IMR-90 (cell line): ENCODE measurements at regions not wholly inside any gene's neighbourhood (a gene's known extent, or its start where the extent isn't known, plus 50 kb on each side); places are given as distances from the start of the nearest gene placed in this dataset.

Experiments
- ATAC-seq: fragments of 200-7000 bp; cut with Tn5 transposase; 2 replicates; pipeline ENCODE4 v1.9.1; 2020; ENCODE audit warnings: low read depth, mild to moderate bottlenecking, moderate library complexity
- BruUV-seq: library from RNA; stranded (reverse); fragments of 400-500 nt; replicated peaks from 2 replicates; lab custom pipeline; 2021; lab: Mats Ljungman, UMichigan
- CTCF ChIA-PET: fragments of 300-600 bp; formaldehyde crosslinking; extraction: SDS; loops from one replicate; lab custom pipeline; 2021; ENCODE audit warnings: antibody characterized with exemption; lab: Yijun Ruan, JAX
- POLR2A ChIA-PET: fragments of 300-600 bp; sonication (Branson Sonifier 250); formaldehyde crosslinking; loops from one replicate; lab custom pipeline; 2022; ENCODE audit warnings: antibody characterized with exemption; ENCODE audit not compliant: unreplicated experiment; lab: Charles Lee
- DNase-seq: peaks from one replicate; pipeline ENCODE4 v3.0.0; 2013
- H2AFZ ChIP-seq: replicated peaks from 2 replicates; pipeline ENCODE3; 2013; ENCODE audit warnings: low read length, mild to moderate bottlenecking; ENCODE audit not compliant: poor library complexity
- H2AK5ac ChIP-seq: 2 replicates; pipeline ENCODE4 v1.6.1; 2013; ENCODE audit warnings: low read depth, low read length, inconsistent platforms
- H2AK9ac ChIP-seq: replicated peaks from 2 replicates; pipeline ENCODE3; 2013; ENCODE audit warnings: mild to moderate bottlenecking, low read depth, low read length, moderate library complexity; ENCODE audit not compliant: poor library complexity
- H2BK120ac ChIP-seq: 2 replicates; pipeline ENCODE4 v1.6.1; 2013; ENCODE audit warnings: low read depth, low read length, inconsistent platforms
- H2BK15ac ChIP-seq: 3 replicates; pipeline ENCODE4 v1.6.1; 2013; ENCODE audit warnings: low read depth, low read length, inconsistent platforms
- H2BK20ac ChIP-seq: 2 replicates; pipeline ENCODE4 v1.6.1; 2013; ENCODE audit warnings: low read depth, mild to moderate bottlenecking, inconsistent platforms, low read length, moderate library complexity
- H2BK5ac ChIP-seq: 2 replicates; pipeline ENCODE4 v1.6.1; 2013; ENCODE audit warnings: mild to moderate bottlenecking, low read depth, low read length, inconsistent platforms; ENCODE audit not compliant: poor library complexity, severe bottlenecking
- H3K14ac ChIP-seq: replicated peaks from 2 replicates; pipeline ENCODE4 v1.6.1; 2013; ENCODE audit warnings: low read depth, low read length, inconsistent platforms
- H3K18ac ChIP-seq: 2 replicates; pipeline ENCODE4 v1.6.1; 2013; ENCODE audit warnings: low read depth, low read length, control low read depth
- H3K23ac ChIP-seq: 2 replicates; pipeline ENCODE4 v1.6.1; 2013; ENCODE audit warnings: low read depth, low read length, inconsistent platforms
- H3K27ac ChIP-seq: 2 replicates; pipeline ENCODE4 v1.5.1; 2013; ENCODE audit warnings: mild to moderate bottlenecking, control low read depth, low read length; ENCODE audit not compliant: insufficient read depth
- H3K27me3 ChIP-seq: 2 replicates; pipeline ENCODE4 v1.6.1; 2013; ENCODE audit warnings: low read length; ENCODE audit not compliant: control insufficient read depth, insufficient read depth
- H3K36me3 ChIP-seq: 2 replicates; pipeline ENCODE4 v1.6.1; 2013; ENCODE audit warnings: low read length, mixed read lengths; ENCODE audit not compliant: control insufficient read depth, insufficient read depth
- H3K4ac ChIP-seq: 2 replicates; pipeline ENCODE4 v1.6.1; 2013; ENCODE audit warnings: low read depth, low read length, inconsistent platforms
- H3K4me1 ChIP-seq: 2 replicates; pipeline ENCODE4 v1.6.1; 2013; ENCODE audit warnings: low read length, mixed read lengths; ENCODE audit not compliant: control insufficient read depth, insufficient read depth
- H3K4me2 ChIP-seq: 2 replicates; pipeline ENCODE4 v1.6.1; 2013; ENCODE audit warnings: low read depth, mild to moderate bottlenecking, control low read depth, low read length, moderate library complexity
- H3K4me3 ChIP-seq: 2 replicates; pipeline ENCODE4 v1.5.1; 2013; ENCODE audit warnings: low read depth, mild to moderate bottlenecking, control low read depth, low read length, moderate library complexity; ENCODE audit not compliant: insufficient read depth
- H3K56ac ChIP-seq: 2 replicates; pipeline ENCODE4 v1.6.1; 2013; ENCODE audit warnings: low read length, inconsistent platforms; ENCODE audit not compliant: insufficient read depth; ENCODE audit errors: extremely low read depth
- H3K79me1 ChIP-seq, 2 experiments: 2 replicates each; pipeline ENCODE4 v1.6.1; 2013; ENCODE audit warnings: low read length in 2 of 2, inconsistent platforms in 1 of 2, low read depth in 1 of 2
- H3K9ac ChIP-seq: 2 replicates; pipeline ENCODE4 v1.6.1; 2013; ENCODE audit warnings: low read depth, low read length, control low read depth
- H3K9me1 ChIP-seq: 2 replicates; pipeline ENCODE4 v1.6.1; 2013; ENCODE audit warnings: low read length, inconsistent platforms; ENCODE audit not compliant: insufficient read depth
- H3K9me3 ChIP-seq: 2 replicates; pipeline ENCODE4 v1.6.1; 2013; ENCODE audit warnings: low read length; ENCODE audit not compliant: control insufficient read depth, insufficient read depth
- H4K20me1 ChIP-seq: 2 replicates; pipeline ENCODE4 v1.6.1; 2013; ENCODE audit warnings: low read length, inconsistent platforms; ENCODE audit not compliant: insufficient read depth
- H4K5ac ChIP-seq: 2 replicates; pipeline ENCODE4 v1.6.1; 2013; ENCODE audit warnings: mild to moderate bottlenecking, low read depth, low read length, control low read depth
- H4K8ac ChIP-seq, 2 experiments: 2 replicates each; pipeline ENCODE4 v1.6.1; 2013; ENCODE audit warnings: low read depth in 2 of 2, low read length in 2 of 2, control low read depth in 1 of 2, inconsistent platforms in 1 of 2
- H4K91ac ChIP-seq: 2 replicates; pipeline ENCODE4 v1.6.1; 2013; ENCODE audit warnings: low read depth, low read length, inconsistent platforms; ENCODE audit not compliant: insufficient read depth
- BHLHE40 ChIP-seq: fragments of 150-350 bp; IDR thresholded peaks from 2 replicates; pipeline ENCODE4 v1.6.1; 2016; ENCODE audit warnings: mild to moderate bottlenecking, low read depth, low read length
- CEBPB ChIP-seq: IDR thresholded peaks from 2 replicates; pipeline ENCODE4 v1.6.1; 2012; ENCODE audit warnings: low read depth, low read length, improper control_type of control experiment
- CHD1 ChIP-seq: IDR thresholded peaks from 2 replicates; pipeline ENCODE4 v1.6.1; 2012; ENCODE audit warnings: low read depth, low read length, improper control_type of control experiment
- CTCF ChIP-seq: conservative IDR thresholded peaks from 2 replicates; pipeline ENCODE4 v1.5.1; 2012; ENCODE audit warnings: mild to moderate bottlenecking, low read depth, low read length, improper control_type of control experiment
- ELK1 ChIP-seq: fragments of 150-350 bp; IDR thresholded peaks from 2 replicates; pipeline ENCODE4 v1.6.1; 2016; ENCODE audit warnings: low read depth, mild to moderate bottlenecking, low read length, moderate library complexity, borderline replicate concordance
- FOS ChIP-seq: fragments of 150-350 bp; IDR thresholded peaks from 2 replicates; pipeline ENCODE4 v1.6.1; 2016; ENCODE audit warnings: low read depth, low read length
- MAFK ChIP-seq: IDR thresholded peaks from 2 replicates; pipeline ENCODE4 v1.6.1; 2012; ENCODE audit warnings: low read depth, low read length, improper control_type of control experiment
- MAZ ChIP-seq: IDR thresholded peaks from 2 replicates; pipeline ENCODE4 v1.6.1; 2012; ENCODE audit warnings: low read depth, mild to moderate bottlenecking, low read length, improper control_type of control experiment, moderate library complexity, borderline replicate concordance
- MXI1 ChIP-seq: IDR thresholded peaks from 2 replicates; pipeline ENCODE4 v1.6.1; 2012; ENCODE audit warnings: low read depth, mild to moderate bottlenecking, low read length, moderate library complexity, borderline replicate concordance
- NFE2L2 ChIP-seq: fragments of 150-350 bp; IDR thresholded peaks from 2 replicates; pipeline ENCODE4 v1.6.1; 2016; ENCODE audit warnings: low read depth, mild to moderate bottlenecking, low read length
- POLR2A ChIP-seq: IDR thresholded peaks from 2 replicates; pipeline ENCODE4 v1.6.1; 2012; ENCODE audit warnings: mild to moderate bottlenecking, low read depth, low read length
- RAD21 ChIP-seq: IDR thresholded peaks from 2 replicates; pipeline ENCODE4 v1.6.1; 2012; ENCODE audit warnings: low read length, improper control_type of control experiment
- RCOR1 ChIP-seq: IDR thresholded peaks from 2 replicates; pipeline ENCODE4 v1.6.1; 2012; ENCODE audit warnings: mild to moderate bottlenecking, low read length, improper control_type of control experiment; ENCODE audit not compliant: insufficient replicate concordance
- RFX5 ChIP-seq: IDR thresholded peaks from 2 replicates; pipeline ENCODE4 v1.8.0; 2012; ENCODE audit warnings: low read depth, mild to moderate bottlenecking, low read length, moderate library complexity
- SMC3 ChIP-seq: fragments of 150-350 bp; IDR thresholded peaks from 2 replicates; pipeline ENCODE4 v1.6.1; 2016; ENCODE audit warnings: low read depth, mild to moderate bottlenecking, antibody characterized with exemption, low read length, moderate library complexity
- USF2 ChIP-seq: fragments of 150-350 bp; IDR thresholded peaks from 2 replicates; pipeline ENCODE4 v1.6.1; 2017; ENCODE audit warnings: mild to moderate bottlenecking, antibody characterized with exemption, low read length, low read depth
- WGBS, 2 experiments: methylation state at CpG; one replicate each; pipeline versions ENCODE4 v1.1.5 to v1.1.7; 2013; ENCODE audit warnings: missing lambda C conversion rate in 2 of 2; ENCODE audit not compliant: insufficient read length in 1 of 2; ENCODE audit errors: extremely low coverage in 2 of 2; 5-methylcytosine and 5-hydroxymethylcytosine counted together
- dilution Hi-C: fragments of 300-500 bp; cut with HindIII; formaldehyde crosslinking; loops from one replicate; pipeline ENCODE4 v1.14.3; 2018; ENCODE audit warnings: low sequenced_read_pairs; ENCODE audit not compliant: unreplicated experiment
- in situ Hi-C: fragments of 300-500 bp; cut with MboI; formaldehyde crosslinking; loops from 3 replicates; pipeline ENCODE4 v1.14.3; 2019; ENCODE audit warnings: low sequenced_read_pairs, inconsistent platforms, mixed read lengths
- intact Hi-C: fragments of 100-400 bp; cut with micrococcal nuclease; formaldehyde crosslinking; loops from 2 replicates; pipeline ENCODE4 v1.10.0; 2022

GRCh38 chr2:128444121-128444771 lies 125.6 kb upstream of the HS6ST1 start:
- no peak overlapping the region; the same call in 1 of the 2 replicates for H3K4ac ChIP-seq
- no peak overlapping the region for H3K14ac ChIP-seq
- no peak overlapping the region for H3K56ac ChIP-seq
- H3K18ac ChIP-seq = no peak overlapping the region
- no peak overlapping the region for H4K8ac ChIP-seq
- POLR2A ChIA-PET = no interaction called here
- no peak overlapping the region for H2BK5ac ChIP-seq
- in situ Hi-C loops (no loop called here), intact Hi-C loops (no loop called here), dilution Hi-C loops (no loop called here)
- H2BK120ac ChIP-seq = no peak overlapping the region
- H3K23ac ChIP-seq = no peak overlapping the region
- no peak overlapping the region for H4K91ac ChIP-seq
- no peak overlapping the region for H2BK15ac ChIP-seq
- CTCF ChIA-PET = no interaction called here
- H3K27me3 ChIP-seq = peaks cover 2% of the 10 kb centered on the region; the same call in 1 of the 2 replicates
- no peak overlapping the region for H4K5ac ChIP-seq
- ATAC-seq = no peak
- H3K4me2 ChIP-seq = no peak overlapping the region
- H2BK20ac ChIP-seq = no peak overlapping the region
- H4K20me1 ChIP-seq = no peaks in the 10 kb centered on the region
- no peaks in the 10 kb centered on the region for H3K9me3 ChIP-seq
- H2AFZ ChIP-seq = peak overlapping the region; percentile 33
- H3K9ac ChIP-seq = no peak overlapping the region
- no peak overlapping the region for H3K27ac ChIP-seq
- BruUV-seq = no TSS peak
- H2AK5ac ChIP-seq = no peak overlapping the region
- no peak overlapping the region for H2AK9ac ChIP-seq
- no peaks in the 10 kb centered on the region; the same call in 1 of the 2 replicates for H3K9me1 ChIP-seq
- H3K79me1 ChIP-seq = no peaks in the 10 kb centered on the region
- TF ChIP-seq ELK1 (no peak), RCOR1 (no peak), NFE2L2 (no peak), POLR2A (no peak), RAD21 (no peak), CEBPB (no peak), CTCF (no peak), CHD1 (no peak), MAZ (no peak), FOS (no peak), USF2 (no peak), MAFK (no peak), MXI1 (no peak), SMC3 (no peak), RFX5 (no peak), BHLHE40 (no peak)
- H3K36me3 ChIP-seq = no peaks in the 10 kb centered on the region
- 75% methylated on average over 3 of the region's 7 CpGs; no CpG with 5 or more reads in 1 of the 2 experiments for WGBS, 2 experiments
- DNase-seq = no peak
- H3K4me1 ChIP-seq = peaks cover 10% of the 10 kb centered on the region; the same call in 1 of the 2 replicates
- H3K4me3 ChIP-seq = no peak overlapping the region
